OCI-LY3 (cell line): ENCODE measurements at regions not wholly inside any gene's neighbourhood (a gene's known extent, or its start where the extent isn't known, plus 50 kb on each side); places are given as distances from the start of the nearest gene placed in this dataset.

Experiments
- H2AFZ ChIP-seq: fragments of 200-600, 300-600 bp; shearing (Covaris generic); 2 replicates; pipeline ENCODE4 v1.6.0; 2014; ENCODE audit warnings: antibody characterized with exemption, low read depth, low read length
- H3K27ac ChIP-seq: fragments of 200-600, 300-600 bp; sonication (generic); 2 replicates; pipeline ENCODE4 v1.5.1; 2014; ENCODE audit warnings: mild to moderate bottlenecking, low read length, moderate library complexity, mixed read lengths
- H3K27me3 ChIP-seq: fragments of 200-600, 300-600 bp; sonication (generic); 2 replicates; pipeline ENCODE4 v1.6.1; 2014; ENCODE audit warnings: low read depth, low read length, mixed read lengths
- H3K36me3 ChIP-seq: fragments of 200-600, 300-600 bp; sonication (generic); replicated peaks from 2 replicates; pipeline ENCODE3; 2014; ENCODE audit warnings: low read depth, low read length, mixed read lengths
- H3K4me1 ChIP-seq: fragments of 300-600, 200-600 bp; sonication (generic); 2 replicates; pipeline ENCODE4 v1.6.1; 2014; ENCODE audit warnings: low read length, mixed read lengths
- H3K4me2 ChIP-seq: fragments of 200-600, 300-600 bp; sonication (generic); 2 replicates; pipeline ENCODE4 v1.6.1; 2014; ENCODE audit warnings: low read length, mixed read lengths
- H3K4me3 ChIP-seq: fragments of 300-600, 200-600 bp; sonication (generic); 2 replicates; pipeline ENCODE4 v1.5.1; 2014; ENCODE audit warnings: antibody characterized with exemption, mild to moderate bottlenecking, low read length, moderate library complexity
- H3K79me2 ChIP-seq: fragments of 300-600, 200-600 bp; shearing (Covaris generic); 2 replicates; pipeline ENCODE4 v1.6.1; 2014; ENCODE audit warnings: mild to moderate bottlenecking, low read length, mixed read lengths
- H3K9ac ChIP-seq: fragments of 300-600, 200-600 bp; shearing (Covaris generic); 2 replicates; pipeline ENCODE4 v1.6.0; 2014; ENCODE audit warnings: mild to moderate bottlenecking, low read length, moderate library complexity
- H3K9me3 ChIP-seq: fragments of 200-600, 300-600 bp; shearing (Covaris generic); 2 replicates; pipeline ENCODE4 v1.6.1; 2014; ENCODE audit warnings: low read length, mixed read lengths; ENCODE audit not compliant: insufficient read depth
- H4K20me1 ChIP-seq: fragments of 200-600, 300-600 bp; sonication (generic); 2 replicates; pipeline ENCODE4 v1.6.1; 2016; ENCODE audit warnings: low read length, mixed read lengths; ENCODE audit not compliant: insufficient read depth
- CTCF ChIP-seq: fragments of 200-600, 300-600 bp; sonication (generic); IDR thresholded peaks from 2 replicates; pipeline ENCODE4 v1.5.1; 2014; ENCODE audit warnings: antibody characterized with exemption, low read length, low read depth
- EZH2phosphoT487 ChIP-seq: fragments of 200-600 bp; shearing (Covaris generic); IDR thresholded peaks from 2 replicates; pipeline ENCODE4 v1.6.1; 2018; ENCODE audit warnings: antibody characterized with exemption, mixed run types, low read depth

GRCh38 chr14:53213761-53214160 is 60.6 kb upstream of the DDHD1 start:
- TF ChIP-seq EZH2phosphoT487 (no peak), CTCF (no peak)
- H4K20me1 ChIP-seq: no peaks in the 10 kb centered on the region
- no peaks in the 10 kb centered on the region for H3K4me1 ChIP-seq
- no peak overlapping the region for H3K4me3 ChIP-seq
- no peak overlapping the region for H3K9ac ChIP-seq
- no peaks in the 10 kb centered on the region for H3K9me3 ChIP-seq
- H3K79me2 ChIP-seq: no peaks in the 10 kb centered on the region
- H3K27ac ChIP-seq: no peak overlapping the region
- H3K27me3 ChIP-seq: no peaks in the 10 kb centered on the region
- no peaks in the 10 kb centered on the region for H3K36me3 ChIP-seq
- H2AFZ ChIP-seq: no peak overlapping the region
- H3K4me2 ChIP-seq: no peak overlapping the region

- H3K4me2 ChIP-seq: no peak overlapping the region
- H2AFZ ChIP-seq: no peak overlapping the region
- no peaks in the 10 kb centered on the region for H3K27me3 ChIP-seq
- H3K9ac ChIP-seq: no peak overlapping the region
- H3K4me1 ChIP-seq: no peaks in the 10 kb centered on the region
- TF ChIP-seq EZH2phosphoT487 (no peak), CTCF (no peak)
- no peak overlapping the region for H3K4me3 ChIP-seq
- H3K79me2 ChIP-seq: no peaks in the 10 kb centered on the region
- no peaks in the 10 kb centered on the region for H3K9me3 ChIP-seq
- H3K27ac ChIP-seq: no peak overlapping the region
- no peaks in the 10 kb centered on the region for H4K20me1 ChIP-seq
- no peaks in the 10 kb centered on the region for H3K36me3 ChIP-seq
These were observed 56.2 kb upstream of the DDHD1 start for GRCh38 chr14:53209370-53209769.
